Osteocyte (in vitro differentiated cells): ENCODE measurements at regions not wholly inside any gene's neighbourhood (a gene's known extent, or its start where the extent isn't known, plus 50 kb on each side); places are given as distances from the start of the nearest gene placed in this dataset.
A peak's percentile ranks its signal among the peaks of the same experiment; 100 is the strongest.

Experiments used
- DNase-seq: peaks from one replicate; pipeline ENCODE4 v3.0.0; 2021; ENCODE audit warnings: mixed read lengths; ENCODE audit not compliant: unreplicated experiment; ENCODE audit errors: extremely low spot score
- H3K27ac Mint-ChIP-seq: one replicate; pipeline ENCODE4 v1.8.0; 2021; ENCODE audit warnings: mild to moderate bottlenecking, mixed read lengths; ENCODE audit not compliant: unreplicated experiment
- H3K27me3 Mint-ChIP-seq: one replicate; pipeline ENCODE4 v1.8.0; 2021; ENCODE audit warnings: mixed read lengths; ENCODE audit not compliant: unreplicated experiment
- H3K36me3 Mint-ChIP-seq: one replicate; pipeline ENCODE4 v1.8.0; 2021; ENCODE audit warnings: mixed read lengths; ENCODE audit not compliant: unreplicated experiment
- H3K4me1 Mint-ChIP-seq: one replicate; pipeline ENCODE4 v1.8.0; 2021; ENCODE audit warnings: mixed read lengths; ENCODE audit not compliant: unreplicated experiment
- H3K4me3 Mint-ChIP-seq: one replicate; pipeline ENCODE4 v1.8.0; 2021; ENCODE audit warnings: mild to moderate bottlenecking, moderate library complexity, mixed read lengths; ENCODE audit not compliant: unreplicated experiment
- H3K9me3 Mint-ChIP-seq: one replicate; pipeline ENCODE4 v1.8.0; 2021; ENCODE audit warnings: mixed read lengths; ENCODE audit not compliant: unreplicated experiment
- CTCF ChIP-seq: fragments of 200-600 bp; sonication (generic); IDR thresholded peaks from 2 replicates; pipeline ENCODE4 v1.5.0; 2021; ENCODE audit warnings: antibody characterized with exemption, mild to moderate bottlenecking, moderate library complexity

GRCh38 chr7:79810916-79811315, 323.7 kb upstream of the GNAI1 start:
- H3K4me1 Mint-ChIP-seq = no peaks in the 10 kb centered on the region
- H3K4me3 Mint-ChIP-seq = no peak overlapping the region
- no peak for DNase-seq
- no peaks in the 10 kb centered on the region for H3K36me3 Mint-ChIP-seq
- peaks cover 30% of the 10 kb centered on the region for H3K27me3 Mint-ChIP-seq
- no peak overlapping the region for H3K27ac Mint-ChIP-seq
- no peak for TF ChIP-seq CTCF
- no peaks in the 10 kb centered on the region for H3K9me3 Mint-ChIP-seq

GRCh38 chr7:79806161-79806734, 328.4 kb upstream of the GNAI1 start:
- Mint-ChIP-seq H3K36me3 (no peaks in the 10 kb centered on the region), H3K9me3 (no peaks in the 10 kb centered on the region), H3K4me3 (no peak overlapping the region), H3K27ac (no peak overlapping the region), H3K4me1 (no peaks in the 10 kb centered on the region), H3K27me3 (peaks cover 40% of the 10 kb centered on the region)
- no peak for DNase-seq
- TF ChIP-seq CTCF = peak; percentile 46

- peaks cover 23% of the 10 kb centered on the region for H3K27me3 Mint-ChIP-seq
- H3K36me3 Mint-ChIP-seq = no peaks in the 10 kb centered on the region
- no peak for DNase-seq
- no peaks in the 10 kb centered on the region for H3K9me3 Mint-ChIP-seq
- H3K4me1 Mint-ChIP-seq = no peaks in the 10 kb centered on the region
- no peak overlapping the region for H3K4me3 Mint-ChIP-seq
- H3K27ac Mint-ChIP-seq = no peak overlapping the region
- TF ChIP-seq CTCF = no peak
These were observed 337.3 kb upstream of the MAGI2 start for GRCh38 chr7:79790656-79791262.

GRCh38 chr7:79789584-79790345, 336.3 kb upstream of the MAGI2 start:
- no peak for DNase-seq
- Mint-ChIP-seq H3K36me3 (no peaks in the 10 kb centered on the region), H3K9me3 (no peaks in the 10 kb centered on the region), H3K27ac (no peak overlapping the region), H3K4me1 (no peaks in the 10 kb centered on the region), H3K4me3 (no peak overlapping the region), H3K27me3 (peaks cover 23% of the 10 kb centered on the region)
- no peak for TF ChIP-seq CTCF

GRCh38 chr7:79787623-79788022, 334.2 kb upstream of the MAGI2 start:
- no peak overlapping the region for H3K27ac Mint-ChIP-seq
- peaks cover 23% of the 10 kb centered on the region for H3K27me3 Mint-ChIP-seq
- no peak for DNase-seq
- H3K36me3 Mint-ChIP-seq = no peaks in the 10 kb centered on the region
- H3K4me3 Mint-ChIP-seq = no peak overlapping the region
- H3K9me3 Mint-ChIP-seq = peaks cover 7% of the 10 kb centered on the region
- TF ChIP-seq CTCF = no peak
- H3K4me1 Mint-ChIP-seq = no peaks in the 10 kb centered on the region
